ENCODE measurements at regions not wholly inside any gene's neighbourhood (a gene's known extent, or its start where the extent isn't known, plus 50 kb on each side); places are given as distances from the start of the nearest gene placed in this dataset.

- H3K9me3 Mint-ChIP-seq (ENCODE audit: insufficient read depth) = no peaks in the 10 kb centered on the region
- intact Hi-C loops (cut with micrococcal nuclease) = no loop called here
- no peaks in the 10 kb centered on the region for H3K79me2 ChIP-seq (ENCODE audit: control insufficient read depth, insufficient read depth, low read length)
- peaks cover 0 to 20% (median 12%) of the 10 kb centered on the region in 4 experiments for H3K27me3 ChIP-seq (replicated peaks in 1 of 4; ENCODE audit: control extremely low read depth in 1 of 4, control insufficient read depth in 3 of 4, insufficient read depth in 4 of 4, low read length in 3 of 4)
- peak within 1 kb of the TSS; percentile 95 for H3K4me2 ChIP-seq (replicated peaks; ENCODE audit: low read depth, low read length, poor library complexity, severe bottlenecking)
- CTCF ChIA-PET = interaction anchor here (0.6 kb wide), 1 partner anchor 355 kb away, joined by 3 read pairs; no protein-coding TSS in a partner anchor
- no peaks in the 10 kb centered on the region for H4K20me1 ChIP-seq (ENCODE audit: control insufficient read depth, insufficient read depth, low read length, poor library complexity, severe bottlenecking)
- H3K4me1 ChIP-seq (ENCODE audit: control insufficient read depth in 2 of 2, insufficient read depth in 2 of 2, low read length in 2 of 2) = peaks cover 8 to 22% of the 10 kb centered on the region in 2 donors
- TF ChIP-seq, protein P1, sequence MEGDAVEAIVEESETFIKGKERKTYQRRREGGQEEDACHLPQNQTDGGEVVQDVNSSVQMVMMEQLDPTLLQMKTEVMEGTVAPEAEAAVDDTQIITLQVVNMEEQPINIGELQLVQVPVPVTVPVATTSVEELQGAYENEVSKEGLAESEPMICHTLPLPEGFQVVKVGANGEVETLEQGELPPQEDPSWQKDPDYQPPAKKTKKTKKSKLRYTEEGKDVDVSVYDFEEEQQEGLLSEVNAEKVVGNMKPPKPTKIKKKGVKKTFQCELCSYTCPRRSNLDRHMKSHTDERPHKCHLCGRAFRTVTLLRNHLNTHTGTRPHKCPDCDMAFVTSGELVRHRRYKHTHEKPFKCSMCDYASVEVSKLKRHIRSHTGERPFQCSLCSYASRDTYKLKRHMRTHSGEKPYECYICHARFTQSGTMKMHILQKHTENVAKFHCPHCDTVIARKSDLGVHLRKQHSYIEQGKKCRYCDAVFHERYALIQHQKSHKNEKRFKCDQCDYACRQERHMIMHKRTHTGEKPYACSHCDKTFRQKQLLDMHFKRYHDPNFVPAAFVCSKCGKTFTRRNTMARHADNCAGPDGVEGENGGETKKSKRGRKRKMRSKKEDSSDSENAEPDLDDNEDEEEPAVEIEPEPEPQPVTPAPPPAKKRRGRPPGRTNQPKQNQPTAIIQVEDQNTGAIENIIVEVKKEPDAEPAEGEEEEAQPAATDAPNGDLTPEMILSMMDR (IDR thresholded peaks at IDR 0.05) = no peak
- TF ChIP-seq EZH2 (IDR thresholded peaks at IDR 0.05; ENCODE audit: borderline replicate concordance, insufficient read depth, low read depth, low read length, poor library complexity, severe bottlenecking) = no peak
- no peaks in the 10 kb centered on the region for H3K9me3 ChIP-seq (ENCODE audit: control extremely low read depth in 1 of 3, control insufficient read depth in 2 of 3, insufficient read depth in 1 of 3, low read length in 2 of 3)
- ATAC-seq (ENCODE audit: low read depth) (peak; percentile 83), DNase-seq (peak; percentile 78)
- POLR2A ChIA-PET = no interaction called here
- peak within 1 kb of the TSS; percentile 59 for H3K27ac Mint-ChIP-seq
- H3K4me3 ChIP-seq (ENCODE audit: control extremely low read depth in 1 of 5, extremely low read depth in 1 of 5, insufficient read depth in 1 of 5, low read depth in 2 of 5, low read length in 4 of 5) = peak within 1 kb of the TSS; percentile 68 to 98 (median 79)
- WGBS (ENCODE audit: insufficient coverage) = under 1% methylated on average over 72 of the region's 74 CpGs
- H3K4me1 Mint-ChIP-seq = peaks cover 20% of the 10 kb centered on the region
- H3K4me3 Mint-ChIP-seq = peak within 1 kb of the TSS; percentile 94
- peaks cover 28% of the 10 kb centered on the region for H3K27me3 Mint-ChIP-seq
- H2AFZ ChIP-seq (ENCODE audit: insufficient read depth, low read depth, low read length, poor library complexity, severe bottlenecking) = peak within 1 kb of the TSS; percentile 87
- peak within 1 kb of the TSS; percentile 69 for H3K9ac ChIP-seq (ENCODE audit: low read length)
- H3K36me3 ChIP-seq (replicated peaks in 1 of 2; ENCODE audit: control extremely low read depth in 1 of 2, control insufficient read depth in 1 of 2, extremely low read depth in 1 of 2, insufficient read depth in 2 of 2, low read length in 1 of 2) = no peaks in the 10 kb centered on the region
- H3K27ac ChIP-seq (ENCODE audit: low read length in 2 of 2) = peak within 1 kb of the TSS; percentile 12 to 26
These were observed 225.1 kb upstream of the C2CD4B start, which contains the start of gene TLN2 for GRCh38 chr15:62389885-62390790. Gene TLN2 (plus strand): TSS chr15:62390550.

Measured in B cell (primary cell).